Neural cell (in vitro differentiated cells): ENCODE measurements at regions not wholly inside any gene's neighbourhood (a gene's known extent, or its start where the extent isn't known, plus 50 kb on each side); places are given as distances from the start of the nearest gene placed in this dataset.
A peak's percentile ranks its signal among the peaks of the same experiment; 100 is the strongest.
"Not testable (repeated sequence)": the region's sequence is repeated elsewhere in the genome, so short reads cannot be mapped to it uniquely, and the experiment has no call there.

Source experiments
- H2AFZ ChIP-seq: fragments of 200-600, 300-800 bp; sonication (generic), shearing (Covaris generic); 2 replicates; pipeline ENCODE4 v1.6.0; 2014; ENCODE audit warnings: low read depth, mild to moderate bottlenecking, antibody characterized with exemption, low read length, moderate library complexity
- H3F3A ChIP-seq: fragments of 200-600 bp; shearing (Covaris generic); 2 replicates; pipeline ENCODE4 v1.6.1; 2016; ENCODE audit warnings: mild to moderate bottlenecking, moderate library complexity, mixed read lengths, antibody characterized with exemption, low read length; ENCODE audit not compliant: insufficient read depth, poor library complexity, severe bottlenecking
- H3K27ac ChIP-seq: fragments of 200-600, 300-800 bp; sonication (generic), shearing (Covaris generic); 2 replicates; pipeline ENCODE4 v1.5.1; 2014; ENCODE audit warnings: mild to moderate bottlenecking, low read length, moderate library complexity
- H3K27me3 ChIP-seq: fragments of 300-800, 200-600 bp; sonication (generic), shearing (Covaris generic); 2 replicates; pipeline ENCODE4 v1.6.0; 2014; ENCODE audit warnings: mild to moderate bottlenecking, low read depth, low read length, moderate library complexity; ENCODE audit not compliant: insufficient read depth
- H3K36me3 ChIP-seq: fragments of 300-800, 200-600 bp; sonication (generic), shearing (Covaris generic); 2 replicates; pipeline ENCODE4 v1.5.1; 2014; ENCODE audit warnings: mild to moderate bottlenecking, antibody characterized with exemption, low read length, moderate library complexity; ENCODE audit not compliant: insufficient read depth
- H3K4me2 ChIP-seq: fragments of 300-800, 200-600 bp; sonication (generic), shearing (Covaris generic); 2 replicates; pipeline ENCODE4 v1.6.0; 2014; ENCODE audit warnings: mild to moderate bottlenecking, low read length
- H3K4me3 ChIP-seq: fragments of 300-800, 200-600 bp; sonication (generic), shearing (Covaris generic); 2 replicates; pipeline ENCODE4 v1.5.1; 2014; ENCODE audit warnings: mild to moderate bottlenecking, low read length, moderate library complexity
- H3K79me2 ChIP-seq: fragments of 200-600 bp; shearing (Covaris generic); replicated peaks from 2 replicates; pipeline ENCODE4 v1.6.0; 2014; ENCODE audit warnings: mild to moderate bottlenecking, low read length, moderate library complexity; ENCODE audit not compliant: insufficient read depth
- H3K9ac ChIP-seq: fragments of 300-800, 200-600 bp; sonication (generic), shearing (Covaris generic); 2 replicates; pipeline ENCODE4 v1.6.1; 2016; ENCODE audit warnings: mild to moderate bottlenecking, low read length, mixed read lengths
- H3K9me2 ChIP-seq: fragments of 200-600 bp; shearing (Covaris generic); 2 replicates; pipeline ENCODE4 v1.6.1; 2016; ENCODE audit warnings: mild to moderate bottlenecking, low read length, mixed read lengths; ENCODE audit not compliant: insufficient read depth
- H3K9me3 ChIP-seq: fragments of 200-600, 300-800 bp; sonication (generic), shearing (Covaris generic); 2 replicates; pipeline ENCODE4 v1.6.1; 2016; ENCODE audit warnings: mild to moderate bottlenecking, mixed run types, low read length, moderate library complexity, mixed read lengths
- H4K20me1 ChIP-seq: fragments of 200-600 bp; shearing (Covaris generic); 2 replicates; pipeline ENCODE4 v1.6.1; 2016; ENCODE audit warnings: mild to moderate bottlenecking, mixed run types; ENCODE audit not compliant: insufficient read depth
- CTCF ChIP-seq: fragments of 450-650 bp; IDR thresholded peaks from 2 replicates; pipeline ENCODE4 v1.5.1; 2014; ENCODE audit warnings: antibody characterized with exemption, mild to moderate bottlenecking, moderate library complexity; ENCODE audit not compliant: poor library complexity, severe bottlenecking
- EP300 ChIP-seq: fragments of 450-650 bp; conservative IDR thresholded peaks from 2 replicates; pipeline ENCODE4 v1.6.1; 2014; ENCODE audit warnings: antibody characterized with exemption, mild to moderate bottlenecking, moderate library complexity; ENCODE audit not compliant: poor library complexity, severe bottlenecking
- EZH2 ChIP-seq: fragments of 200-600, 300-800 bp; shearing (Covaris generic), sonication (generic); IDR thresholded peaks from 2 replicates; pipeline ENCODE4 v1.6.1; 2014; ENCODE audit warnings: antibody characterized with exemption, low read length, borderline replicate concordance, mild to moderate bottlenecking; ENCODE audit not compliant: insufficient read depth, poor library complexity, severe bottlenecking
- MXI1 ChIP-seq: fragments of 450-650 bp; conservative IDR thresholded peaks from 2 replicates; pipeline ENCODE4 v1.6.1; 2014; ENCODE audit warnings: antibody characterized with exemption, mild to moderate bottlenecking; ENCODE audit not compliant: poor library complexity, severe bottlenecking
- POLR2AphosphoS5 ChIP-seq: IDR thresholded peaks from 2 replicates; pipeline ENCODE4 v1.6.1; 2012
- RAD21 ChIP-seq: fragments of 450-650 bp; conservative IDR thresholded peaks from 2 replicates; pipeline ENCODE4 v1.6.1; 2014; ENCODE audit warnings: antibody characterized with exemption, mild to moderate bottlenecking, moderate library complexity
- REST ChIP-seq: IDR thresholded peaks from 2 replicates; pipeline ENCODE4 v1.6.1; 2012; ENCODE audit warnings: borderline replicate concordance
- SMC3 ChIP-seq: fragments of 450-650 bp; conservative IDR thresholded peaks from 2 replicates; pipeline ENCODE4 v1.6.1; 2014; ENCODE audit warnings: antibody characterized with exemption, mild to moderate bottlenecking, moderate library complexity; ENCODE audit not compliant: poor library complexity
- TAF1 ChIP-seq: IDR thresholded peaks from 2 replicates; pipeline ENCODE4 v1.6.1; 2012; ENCODE audit warnings: low read depth

- H3K4me3 ChIP-seq, H3K36me3 ChIP-seq, H3F3A ChIP-seq, H3K9me3 ChIP-seq, H3K9ac ChIP-seq, H3K27ac ChIP-seq, H3K27me3 ChIP-seq, H2AFZ ChIP-seq, H3K4me2 ChIP-seq, H4K20me1 ChIP-seq, H3K9me2 ChIP-seq, H3K79me2 ChIP-seq: not testable (repeated sequence)
- TF ChIP-seq CTCF (peak; percentile 87), RAD21 (peak; percentile 92), SMC3 (peak; percentile 98)
Observed at GRCh38 chr3:42871-43744, 153.5 kb upstream of the CHL1 start.

- H3K27ac ChIP-seq = no peak overlapping the region
- no peaks in the 10 kb centered on the region for H3K9me2 ChIP-seq
- no peaks in the 10 kb centered on the region for H3K27me3 ChIP-seq
- no peaks in the 10 kb centered on the region for H3K79me2 ChIP-seq
- no peaks in the 10 kb centered on the region for H3K9me3 ChIP-seq
- no peak overlapping the region for H2AFZ ChIP-seq
- no peaks in the 10 kb centered on the region for H3K36me3 ChIP-seq
- no peaks in the 10 kb centered on the region for H3F3A ChIP-seq
- H3K9ac ChIP-seq = no peak overlapping the region
- no peak overlapping the region for H3K4me3 ChIP-seq
- TF ChIP-seq POLR2AphosphoS5 (no peak), TAF1 (no peak), SMC3 (no peak), RAD21 (no peak), MXI1 (no peak), CTCF (no peak), EP300 (no peak), REST (no peak), EZH2 (no peak)
- no peak overlapping the region for H3K4me2 ChIP-seq
- H4K20me1 ChIP-seq = no peaks in the 10 kb centered on the region
Observed at GRCh38 chr3:44028-44676, 152.4 kb upstream of the CHL1 start.

GRCh38 chr3:44941-45340 lies 151.6 kb upstream of the CHL1 start:
- H3K9me2 ChIP-seq, H3K9ac ChIP-seq, H4K20me1 ChIP-seq, H3K9me3 ChIP-seq, H2AFZ ChIP-seq, H3K36me3 ChIP-seq, H3K4me2 ChIP-seq, H3K79me2 ChIP-seq, H3K4me3 ChIP-seq, H3K27me3 ChIP-seq, H3K27ac ChIP-seq, H3F3A ChIP-seq: not testable (repeated sequence)
